CD4-positive, alpha-beta T cell (primary cell): ENCODE measurements at regions not wholly inside any gene's neighbourhood (a gene's known extent, or its start where the extent isn't known, plus 50 kb on each side); places are given as distances from the start of the nearest gene placed in this dataset.

Experiments used
- ATAC-seq: fragments of 200-7000 bp; cut with Tn5 transposase; one replicate; pipeline ENCODE4 v1.10.0; 2022; ENCODE audit warnings: mild to moderate bottlenecking; ENCODE audit not compliant: poor library complexity
- CTCF ChIA-PET: fragments of 350-600 bp; sonication (Branson Sonifier 250); formaldehyde crosslinking; loops from one replicate; lab custom pipeline; 2021; ENCODE audit warnings: antibody characterized with exemption, inconsistent platforms; lab: Charles Lee
- POLR2A ChIA-PET: fragments of 350-600 bp; sonication (Branson Sonifier 250); formaldehyde crosslinking; loops from one replicate; lab custom pipeline; 2021; ENCODE audit warnings: antibody characterized with exemption, inconsistent platforms; lab: Charles Lee
- DNase-seq, 14 experiments: peaks; one replicate each; pipeline ENCODE4 v3.0.0-alpha.2; 2013 to 2020; ENCODE audit warnings: mixed read lengths in 2 of 14
- H3K27ac ChIP-seq, 2 donors: one replicate each; pipeline versions ENCODE4 v1.5.1 to v1.7.0; 2013; ENCODE audit warnings: low read length in 2 of 2, low read depth in 1 of 2, mild to moderate bottlenecking in 1 of 2
- H3K27me3 ChIP-seq, 2 experiments: 1 replicate in 1 of 2; 2 replicates in 1 of 2; pipeline versions ENCODE4 v1.6.1 to v1.7.0; 2013; ENCODE audit warnings: low read length in 2 of 2, control low read depth in 1 of 2, mild to moderate bottlenecking in 1 of 2, moderate library complexity in 1 of 2; ENCODE audit not compliant: insufficient read depth in 2 of 2, control insufficient read depth in 1 of 2
- H3K36me3 ChIP-seq: one replicate; pipeline ENCODE4 v1.6.1; 2013; ENCODE audit warnings: low read length, control low read depth; ENCODE audit not compliant: insufficient read depth
- H3K4me1 ChIP-seq: one replicate; pipeline ENCODE4 v1.6.1; 2013; ENCODE audit warnings: low read length, control low read depth; ENCODE audit not compliant: insufficient read depth
- H3K4me3 ChIP-seq: one replicate; pipeline ENCODE4 v1.5.1; 2013; ENCODE audit warnings: mild to moderate bottlenecking, low read length, moderate library complexity
- H3K9me3 ChIP-seq, 2 experiments: 1 replicate in 1 of 2; 2 replicates in 1 of 2; pipeline versions ENCODE4 v1.6.1 to v1.7.0; 2013; ENCODE audit warnings: low read length in 2 of 2, mild to moderate bottlenecking in 2 of 2, control low read depth in 1 of 2, moderate library complexity in 1 of 2; ENCODE audit not compliant: control insufficient read depth in 1 of 2, insufficient read depth in 1 of 2
- H3K27ac Mint-ChIP-seq: one replicate; pipeline ENCODE4 v1.8.0; 2020; ENCODE audit warnings: mixed read lengths
- H3K27me3 Mint-ChIP-seq: one replicate; pipeline ENCODE4 v1.8.0; 2021; ENCODE audit warnings: mixed read lengths
- H3K36me3 Mint-ChIP-seq: one replicate; pipeline ENCODE4 v1.8.0; 2021; ENCODE audit warnings: low read depth, mixed read lengths
- H3K4me1 Mint-ChIP-seq: one replicate; pipeline ENCODE4 v1.8.0; 2021; ENCODE audit warnings: low read depth, mixed read lengths
- H3K4me3 Mint-ChIP-seq: one replicate; pipeline ENCODE4 v1.8.0; 2020; ENCODE audit warnings: mild to moderate bottlenecking, mixed read lengths
- H3K9me3 Mint-ChIP-seq: one replicate; pipeline ENCODE4 v1.8.0; 2020; ENCODE audit warnings: mixed read lengths
- CTCF ChIP-seq: fragments of 200-600 bp; IDR thresholded peaks from one replicate; pipeline ENCODE4 v1.8.0; 2022; ENCODE audit warnings: antibody characterized with exemption, mild to moderate bottlenecking
- intact Hi-C, 2 experiments: fragments of 100-400 bp; cut with DNase I in 1 of 2; cut with micrococcal nuclease in 1 of 2; formaldehyde crosslinking; loops; one replicate each; pipeline versions ENCODE4 v1.15.1 to v1.9.0; 2023 to 2025; cut with DNase I, micrococcal nuclease

DNA sequence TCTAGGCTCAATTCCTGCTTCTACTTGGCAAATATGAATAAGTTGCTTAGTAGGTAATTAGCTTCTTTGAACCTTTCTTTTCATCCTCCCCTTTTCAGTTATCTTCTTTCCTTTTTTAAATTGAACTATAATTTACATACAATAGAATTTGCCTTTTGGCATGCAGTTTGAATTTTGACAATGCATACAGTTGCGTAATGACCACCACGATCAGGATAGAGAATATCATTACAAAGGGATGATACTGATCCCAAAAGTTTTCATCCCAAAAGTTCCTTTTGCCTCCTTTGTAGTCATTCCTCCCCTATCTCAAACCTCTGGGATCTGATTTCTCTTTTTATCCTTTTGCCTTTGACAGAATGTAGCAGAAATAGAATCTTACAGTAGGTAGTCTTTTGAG, 164.4 kb downstream of the NOC3L start:
- Mint-ChIP-seq H3K4me1 (no peaks in the 10 kb centered on the region), H3K36me3 (no peaks in the 10 kb centered on the region), H3K27ac (no peak overlapping the region), H3K4me3 (no peak overlapping the region), H3K27me3 (peaks cover 4% of the 10 kb centered on the region), H3K9me3 (no peaks in the 10 kb centered on the region)
- POLR2A ChIA-PET, result no interaction called here
- Histone ChIP-seq H3K4me3 (no peak overlapping the region), H3K36me3 (no peaks in the 10 kb centered on the region), H3K27ac (no peak overlapping the region), H3K9me3 (no peaks in the 10 kb centered on the region), H3K27me3 (no peaks in the 10 kb centered on the region), H3K4me1 (no peaks in the 10 kb centered on the region)
- ATAC-seq (no peak), DNase-seq (no peak)
- no peak for TF ChIP-seq CTCF
- CTCF ChIA-PET, result no interaction called here
- intact Hi-C loops, result no loop called here

GRCh38 chr10:94199565-94199964, 163.2 kb downstream of the NOC3L start:
- H3K27me3 Mint-ChIP-seq, result peaks cover 4% of the 10 kb centered on the region
- Histone ChIP-seq H3K27me3 (no peaks in the 10 kb centered on the region), H3K4me3 (no peak overlapping the region), H3K4me1 (no peaks in the 10 kb centered on the region), H3K27ac (no peak overlapping the region), H3K36me3 (no peaks in the 10 kb centered on the region), H3K9me3 (no peaks in the 10 kb centered on the region)
- CTCF ChIA-PET, result no interaction called here
- no peaks in the 10 kb centered on the region for H3K4me1 Mint-ChIP-seq
- ATAC-seq (no peak), DNase-seq (no peak)
- no peak for TF ChIP-seq CTCF
- intact Hi-C loops, result no loop called here
- H3K9me3 Mint-ChIP-seq, result no peaks in the 10 kb centered on the region
- no peak overlapping the region for H3K27ac Mint-ChIP-seq
- POLR2A ChIA-PET, result no interaction called here
- no peaks in the 10 kb centered on the region for H3K36me3 Mint-ChIP-seq
- H3K4me3 Mint-ChIP-seq, result no peak overlapping the region

- DNase-seq (no peak), ATAC-seq (no peak)
- peaks cover 4% of the 10 kb centered on the region for H3K27me3 Mint-ChIP-seq
- ChIA-PET POLR2A (no interaction called here), CTCF (no interaction called here)
- intact Hi-C loops, result no loop called here
- Histone ChIP-seq H3K4me1 (no peaks in the 10 kb centered on the region), H3K9me3 (no peaks in the 10 kb centered on the region), H3K27ac (no peak overlapping the region), H3K36me3 (no peaks in the 10 kb centered on the region), H3K4me3 (no peak overlapping the region), H3K27me3 (no peaks in the 10 kb centered on the region)
- no peaks in the 10 kb centered on the region for H3K4me1 Mint-ChIP-seq
- TF ChIP-seq CTCF, result no peak
- H3K27ac Mint-ChIP-seq, result no peak overlapping the region
- H3K9me3 Mint-ChIP-seq, result no peaks in the 10 kb centered on the region
- H3K4me3 Mint-ChIP-seq, result no peak overlapping the region
- H3K36me3 Mint-ChIP-seq, result no peaks in the 10 kb centered on the region
Observed at GRCh38 chr10:94200146-94200837, 162.4 kb downstream of the NOC3L start.
